Renal cortex interstitium (tissue), 11 donors: ENCODE measurements at regions not wholly inside any gene's neighbourhood (a gene's known extent, or its start where the extent isn't known, plus 50 kb on each side); places are given as distances from the start of the nearest gene placed in this dataset.

ENCODE experiments used
- DNase-seq, 11 donors: peaks; one replicate each; pipeline ENCODE4 v3.0.0-alpha.2; 2013; ENCODE audit warnings: low read depth in 9 of 11, low spot score in 4 of 11; ENCODE audit errors: extremely low read depth in 1 of 11

GRCh38 chr4:27574743-27575142, 714.1 kb downstream of the STIM2 start:
- DNase-seq: no peak

DNA sequence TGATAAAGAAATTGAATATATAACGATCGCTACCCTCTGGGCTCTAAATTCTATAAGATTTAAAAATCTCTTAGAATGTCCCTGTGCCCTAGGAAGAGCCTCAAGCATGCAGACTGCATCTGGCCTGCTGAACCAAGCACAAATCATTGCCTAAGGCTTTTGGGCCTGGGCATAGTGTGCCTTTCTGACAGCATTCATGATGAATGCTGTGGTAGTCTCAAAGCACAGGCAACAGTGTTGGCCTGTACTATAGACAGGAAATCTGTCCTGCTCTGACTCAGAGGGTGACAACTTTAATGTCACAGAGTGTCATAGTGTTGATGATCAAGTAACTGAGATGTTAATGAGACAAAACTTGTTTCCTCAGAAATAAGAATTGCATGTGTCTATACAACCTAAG, 717.3 kb downstream of the STIM2 start:
- no peak for DNase-seq

GRCh38 chr4:27592738-27593137, 732.1 kb downstream of the STIM2 start:
- no peak for DNase-seq

- no peak for DNase-seq
Observed at GRCh38 chr4:27594922-27595321, 734.3 kb downstream of the STIM2 start.

DNA sequence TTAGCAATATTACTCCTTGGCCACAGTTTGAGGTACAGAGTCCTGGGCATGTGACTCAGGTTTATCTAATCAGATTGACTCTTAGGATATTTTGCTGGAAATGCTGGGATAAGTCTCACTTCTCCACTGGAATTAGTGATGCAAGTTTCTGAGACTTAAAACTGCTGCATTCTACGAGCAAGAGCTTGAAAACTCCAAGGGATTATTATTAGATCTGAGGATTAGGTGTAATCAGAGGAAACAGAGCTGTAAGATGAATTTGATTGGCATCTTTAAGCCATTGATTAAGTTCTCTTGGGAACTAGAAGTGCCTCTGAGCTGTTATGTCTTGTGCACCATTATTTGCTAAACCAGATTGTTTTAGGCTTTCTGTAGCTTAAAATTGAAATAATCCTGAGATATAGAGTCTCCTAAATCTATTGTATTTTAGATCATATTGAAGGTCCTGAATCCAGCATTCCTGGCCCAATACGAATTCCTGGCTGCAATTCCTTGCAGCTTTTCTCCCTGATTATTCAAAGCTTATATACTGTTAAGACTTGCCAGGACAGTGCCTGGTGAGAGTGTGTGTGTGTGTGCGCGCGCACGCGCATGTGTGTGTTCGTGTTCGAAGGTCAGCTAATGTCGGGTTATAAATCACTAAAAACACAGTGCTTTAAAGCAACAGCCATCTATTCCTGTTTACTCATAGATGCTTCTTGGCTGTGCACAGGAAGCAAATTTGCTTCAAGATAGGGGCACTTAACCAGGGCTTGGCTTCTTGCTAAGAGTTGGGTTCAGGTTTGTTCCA, 735.1 kb downstream of the STIM2 start:
- no peak for DNase-seq

- DNase-seq: no peak
Observed at GRCh38 chr4:27602172-27602571, 741.5 kb downstream of the STIM2 start.

GRCh38 chr4:27604692-27605091, 744.1 kb downstream of the STIM2 start:
- no peak for DNase-seq

DNA sequence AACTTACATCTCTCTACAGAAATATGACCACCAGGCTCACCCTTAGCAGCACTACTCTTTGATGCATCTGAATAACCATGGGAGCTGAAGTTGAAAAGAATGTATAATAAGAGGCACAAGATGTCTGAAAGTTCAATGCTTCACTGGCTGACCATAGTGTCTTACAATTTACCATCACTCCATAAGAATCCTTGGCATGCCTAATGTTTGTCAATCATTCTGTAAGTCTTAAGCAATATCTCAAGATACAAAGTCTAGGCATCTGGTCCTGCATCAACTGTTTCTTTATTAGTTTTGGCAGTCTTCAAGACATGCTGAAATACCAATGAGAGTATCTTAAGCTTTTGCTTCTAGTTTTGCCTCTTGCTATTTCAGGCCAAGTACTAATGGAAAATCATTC, 755.5 kb downstream of the STIM2 start:
- no peak for DNase-seq

- DNase-seq: no peak
Observed at GRCh38 chr4:27619435-27619834, 758.8 kb downstream of the STIM2 start.

DNA sequence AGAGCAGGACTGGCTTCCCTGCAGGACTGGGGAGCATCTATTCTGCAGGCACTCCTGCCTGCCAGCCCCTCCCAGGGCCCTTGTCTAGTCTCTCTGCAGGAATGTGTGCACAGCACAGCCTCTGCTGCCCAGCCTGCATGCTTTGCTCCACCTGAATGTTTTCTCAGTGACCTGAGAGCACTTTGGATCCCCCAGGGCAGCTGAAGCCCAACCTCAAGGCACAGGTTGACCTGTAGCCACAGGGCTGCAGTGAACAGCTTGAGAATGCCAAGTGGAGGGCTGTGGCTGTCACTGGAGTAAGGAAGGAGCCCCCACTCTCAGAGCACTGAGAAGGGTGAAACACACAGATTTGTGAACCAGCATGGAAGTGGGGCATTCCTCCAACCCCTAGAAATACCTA, 760.2 kb downstream of the STIM2 start:
- no peak for DNase-seq

GRCh38 chr4:27624749-27625148, 764.1 kb downstream of the STIM2 start:
- DNase-seq: no peak

- DNase-seq: no peak
Observed at GRCh38 chr4:27628609-27629008, 768.0 kb downstream of the STIM2 start.

DNA sequence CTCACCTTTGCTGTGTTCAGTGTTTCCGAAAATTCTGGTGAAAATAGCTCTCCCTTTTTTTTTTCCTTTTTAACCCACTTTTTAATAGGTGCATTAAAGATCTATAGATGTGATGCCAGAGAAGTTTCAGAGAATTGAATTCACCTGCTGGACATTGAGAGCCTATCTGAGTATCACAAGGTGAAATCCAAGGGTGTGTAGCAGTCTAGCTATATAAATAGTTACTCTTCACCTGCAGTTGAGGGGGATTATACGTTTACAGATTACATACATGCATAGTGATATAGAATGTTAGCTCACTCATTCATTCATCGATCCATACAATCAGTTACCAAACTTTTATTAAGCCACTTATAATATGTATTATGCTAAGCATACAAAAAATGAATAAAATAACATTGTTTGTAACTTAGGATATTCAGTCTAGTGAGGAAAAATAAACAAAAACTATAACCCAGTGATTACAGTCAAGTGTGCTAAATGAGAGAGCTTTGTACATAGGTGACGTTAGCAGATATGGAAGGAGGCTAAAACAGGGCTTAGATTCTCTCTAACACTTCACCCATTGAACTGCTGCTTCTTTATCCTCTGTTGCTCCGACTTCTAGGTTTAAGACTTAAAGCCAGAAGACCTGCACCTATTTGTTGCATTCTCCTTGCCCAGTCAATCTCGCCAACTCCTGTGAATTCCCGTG, 769.0 kb downstream of the STIM2 start:
- DNase-seq: no peak

GRCh38 chr4:27635936-27636913, 775.6 kb downstream of the STIM2 start:
- no peak for DNase-seq

GRCh38 chr4:27638163-27638915, 777.7 kb downstream of the STIM2 start:
- DNase-seq: no peak

- no peak for DNase-seq
Observed at GRCh38 chr4:27643101-27643500, 782.5 kb downstream of the STIM2 start.

DNA sequence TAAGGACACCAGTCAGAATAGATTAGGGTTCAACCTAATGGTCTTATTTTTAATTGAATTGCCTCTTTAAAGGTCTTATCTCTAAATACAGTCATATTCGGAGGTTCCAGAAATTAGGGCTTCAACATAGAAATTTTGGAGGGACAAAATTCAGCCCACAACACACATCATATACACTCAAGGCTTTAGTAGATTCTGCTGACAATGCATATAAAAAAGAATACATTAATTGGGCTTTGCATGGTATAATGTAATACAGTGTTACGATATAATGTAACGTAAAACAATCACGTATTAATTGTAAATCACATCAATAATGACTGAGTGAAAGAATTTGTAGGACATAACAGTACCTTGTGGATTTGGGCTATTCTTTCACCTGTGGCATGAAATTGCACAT, 787.8 kb downstream of the STIM2 start:
- no peak for DNase-seq

DNA sequence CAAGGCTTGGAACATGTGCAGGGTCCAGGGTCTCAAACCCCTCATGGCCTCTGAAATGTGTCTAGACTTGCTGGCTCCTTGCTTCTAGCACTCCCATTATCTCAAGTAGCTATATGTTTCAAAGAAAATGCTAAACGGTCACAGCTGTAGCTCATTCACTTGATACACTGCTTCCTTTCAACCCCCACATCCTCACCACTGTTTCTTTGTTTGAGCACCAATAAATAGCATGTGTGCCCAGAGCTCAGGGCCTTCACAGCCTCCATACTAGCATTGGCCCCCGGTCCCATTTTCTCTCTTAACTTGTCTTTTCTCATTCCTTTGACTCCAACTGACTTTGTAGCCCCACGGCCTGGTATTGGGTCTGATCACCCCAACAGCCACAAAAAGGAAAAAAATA, 801.8 kb downstream of the STIM2 start:
- no peak for DNase-seq

- DNase-seq: no peak
Observed at GRCh38 chr4:27666943-27667342, 806.3 kb downstream of the STIM2 start.
